ENCODE measurements at regions not wholly inside any gene's neighbourhood (a gene's known extent, or its start where the extent isn't known, plus 50 kb on each side); places are given as distances from the start of the nearest gene placed in this dataset.

- peaks cover 12% of the 10 kb centered on the region for H3K4me1 ChIP-seq (ENCODE audit: insufficient read depth, low read length)
- no peak overlapping the region for H3K4me3 ChIP-seq (ENCODE audit: low read length)
- H3K9me3 ChIP-seq (ENCODE audit: low read depth, low read length): peaks cover 2% of the 10 kb centered on the region
- no peaks in the 10 kb centered on the region for H3K27me3 ChIP-seq (ENCODE audit: insufficient read depth, low read length)
These were observed 243.5 kb upstream of the PITRM1 start for GRCh38 chr10:3415878-3416605.

- Histone ChIP-seq H3K9me3 (ENCODE audit: low read depth, low read length) (peaks cover 4% of the 10 kb centered on the region), H3K4me3 (ENCODE audit: low read length) (no peak overlapping the region), H3K4me1 (ENCODE audit: insufficient read depth, low read length) (peaks cover 5% of the 10 kb centered on the region), H3K27me3 (ENCODE audit: insufficient read depth, low read length) (no peaks in the 10 kb centered on the region)
These were observed 242.6 kb upstream of the PITRM1 start for GRCh38 chr10:3415038-3415736.

GRCh38 chr10:3414667-3415023 lies 242.1 kb upstream of the PITRM1 start:
- Histone ChIP-seq H3K4me3 (ENCODE audit: low read length) (no peak overlapping the region), H3K27me3 (ENCODE audit: insufficient read depth, low read length) (no peaks in the 10 kb centered on the region), H3K4me1 (ENCODE audit: insufficient read depth, low read length) (no peaks in the 10 kb centered on the region), H3K9me3 (ENCODE audit: low read depth, low read length) (peaks cover 4% of the 10 kb centered on the region)

- Histone ChIP-seq H3K9me3 (ENCODE audit: low read depth, low read length) (peaks cover 4% of the 10 kb centered on the region), H3K4me1 (ENCODE audit: insufficient read depth, low read length) (no peaks in the 10 kb centered on the region), H3K27me3 (ENCODE audit: insufficient read depth, low read length) (no peaks in the 10 kb centered on the region), H3K4me3 (ENCODE audit: low read length) (no peak overlapping the region)
These were observed 241.5 kb upstream of the PITRM1 start for GRCh38 chr10:3413937-3414666.

- peaks cover 4% of the 10 kb centered on the region for H3K9me3 ChIP-seq (ENCODE audit: low read depth, low read length)
- no peak overlapping the region for H3K4me3 ChIP-seq (ENCODE audit: low read length)
- no peaks in the 10 kb centered on the region for H3K4me1 ChIP-seq (ENCODE audit: insufficient read depth, low read length)
- no peaks in the 10 kb centered on the region for H3K27me3 ChIP-seq (ENCODE audit: insufficient read depth, low read length)
These were observed 240.1 kb upstream of the PITRM1 start for GRCh38 chr10:3412646-3413045.

- no peaks in the 10 kb centered on the region for H3K27me3 ChIP-seq (ENCODE audit: insufficient read depth, low read length)
- no peaks in the 10 kb centered on the region for H3K4me1 ChIP-seq (ENCODE audit: insufficient read depth, low read length)
- H3K9me3 ChIP-seq (ENCODE audit: low read depth, low read length): peaks cover 4% of the 10 kb centered on the region
- no peak overlapping the region for H3K4me3 ChIP-seq (ENCODE audit: low read length)
These were observed 239.5 kb upstream of the PITRM1 start for GRCh38 chr10:3412071-3412582.

- Histone ChIP-seq H3K4me3 (ENCODE audit: low read length) (no peak overlapping the region), H3K4me1 (ENCODE audit: insufficient read depth, low read length) (no peaks in the 10 kb centered on the region), H3K9me3 (ENCODE audit: low read depth, low read length) (peaks cover 4% of the 10 kb centered on the region), H3K27me3 (ENCODE audit: insufficient read depth, low read length) (no peaks in the 10 kb centered on the region)
These were observed 238.5 kb upstream of the PITRM1 start for GRCh38 chr10:3411044-3411443.

GRCh38 chr10:3409928-3410327 lies 237.3 kb upstream of the PITRM1 start:
- Histone ChIP-seq H3K27me3 (ENCODE audit: insufficient read depth, low read length) (no peaks in the 10 kb centered on the region), H3K4me3 (ENCODE audit: low read length) (no peak overlapping the region), H3K4me1 (ENCODE audit: insufficient read depth, low read length) (no peaks in the 10 kb centered on the region), H3K9me3 (ENCODE audit: low read depth, low read length) (peaks cover 4% of the 10 kb centered on the region)

- H3K4me3 ChIP-seq (ENCODE audit: low read length): no peak overlapping the region
- no peaks in the 10 kb centered on the region for H3K4me1 ChIP-seq (ENCODE audit: insufficient read depth, low read length)
- H3K27me3 ChIP-seq (ENCODE audit: insufficient read depth, low read length): no peaks in the 10 kb centered on the region
- H3K9me3 ChIP-seq (ENCODE audit: low read depth, low read length): peaks cover 4% of the 10 kb centered on the region
These were observed 236.2 kb upstream of the PITRM1 start for GRCh38 chr10:3408603-3409365.

GRCh38 chr10:3407208-3407607 lies 234.6 kb upstream of the PITRM1 start:
- H3K9me3 ChIP-seq (ENCODE audit: low read depth, low read length): peaks cover 4% of the 10 kb centered on the region
- no peaks in the 10 kb centered on the region for H3K4me1 ChIP-seq (ENCODE audit: insufficient read depth, low read length)
- no peak overlapping the region for H3K4me3 ChIP-seq (ENCODE audit: low read length)
- no peaks in the 10 kb centered on the region for H3K27me3 ChIP-seq (ENCODE audit: insufficient read depth, low read length)

- Histone ChIP-seq H3K9me3 (ENCODE audit: low read depth, low read length) (peaks cover 4% of the 10 kb centered on the region), H3K4me1 (ENCODE audit: insufficient read depth, low read length) (no peaks in the 10 kb centered on the region), H3K4me3 (ENCODE audit: low read length) (no peak overlapping the region), H3K27me3 (ENCODE audit: insufficient read depth, low read length) (no peaks in the 10 kb centered on the region)
These were observed 234.0 kb upstream of the PITRM1 start for GRCh38 chr10:3406556-3406955.

- no peaks in the 10 kb centered on the region for H3K4me1 ChIP-seq (ENCODE audit: insufficient read depth, low read length)
- no peaks in the 10 kb centered on the region for H3K9me3 ChIP-seq (ENCODE audit: low read depth, low read length)
- H3K27me3 ChIP-seq (ENCODE audit: insufficient read depth, low read length): no peaks in the 10 kb centered on the region
- H3K4me3 ChIP-seq (ENCODE audit: low read length): no peak overlapping the region
These were observed 231.8 kb upstream of the PITRM1 start for GRCh38 chr10:3404381-3404780.

GRCh38 chr10:3402187-3402751 lies 229.7 kb upstream of the PITRM1 start:
- Histone ChIP-seq H3K9me3 (ENCODE audit: low read depth, low read length) (no peaks in the 10 kb centered on the region), H3K4me1 (ENCODE audit: insufficient read depth, low read length) (no peaks in the 10 kb centered on the region), H3K27me3 (ENCODE audit: insufficient read depth, low read length) (no peaks in the 10 kb centered on the region), H3K4me3 (ENCODE audit: low read length) (no peak overlapping the region)

- H3K27me3 ChIP-seq (ENCODE audit: insufficient read depth, low read length): no peaks in the 10 kb centered on the region
- H3K9me3 ChIP-seq (ENCODE audit: low read depth, low read length): no peaks in the 10 kb centered on the region
- H3K4me3 ChIP-seq (ENCODE audit: low read length): no peak overlapping the region
- no peaks in the 10 kb centered on the region for H3K4me1 ChIP-seq (ENCODE audit: insufficient read depth, low read length)
These were observed 228.9 kb upstream of the PITRM1 start for GRCh38 chr10:3401491-3401938.

All from mononuclear cell (primary cell).